K562 (cell line): ENCODE measurements at regions not wholly inside any gene's neighbourhood (a gene's known extent, or its start where the extent isn't known, plus 50 kb on each side); places are given as distances from the start of the nearest gene placed in this dataset.

ENCODE experiments used
- KAT7 ChIP-seq: sonication (generic); formaldehyde crosslinking; IDR thresholded peaks from 2 replicates; pipeline ENCODE4 v1.8.0; 2022; ENCODE audit warnings: missing genetic modification reagents, mild to moderate bottlenecking, borderline replicate concordance
- RFX5 ChIP-seq: IDR thresholded peaks from 2 replicates; pipeline ENCODE4 v1.6.1; 2011; ENCODE audit warnings: low read depth, mild to moderate bottlenecking, improper control_type of control experiment, low read length
- SMARCB1 ChIP-seq: IDR thresholded peaks from 2 replicates; pipeline ENCODE4 v1.6.1; 2011; ENCODE audit warnings: improper control_type of control experiment, low read depth; ENCODE audit not compliant: insufficient read length
- SOX6 ChIP-seq: fragments of 450-650 bp; IDR thresholded peaks from 2 replicates; pipeline ENCODE4 v1.6.1; 2014; ENCODE audit warnings: mild to moderate bottlenecking
- U2AF2 ChIP-seq: fragments of 200-400 bp; formaldehyde crosslinking; optimal IDR thresholded peaks from 2 replicates; pipeline ENCODE3; 2017; ENCODE audit warnings: low read depth, mild to moderate bottlenecking, low read length
- TF ChIP-seq, protein P1 (sequence below): sonication (generic); formaldehyde crosslinking; IDR thresholded peaks from 2 replicates; pipeline ENCODE4 v1.8.1; 2023; ENCODE audit warnings: mild to moderate bottlenecking, missing genetic modification reagents

DNA sequence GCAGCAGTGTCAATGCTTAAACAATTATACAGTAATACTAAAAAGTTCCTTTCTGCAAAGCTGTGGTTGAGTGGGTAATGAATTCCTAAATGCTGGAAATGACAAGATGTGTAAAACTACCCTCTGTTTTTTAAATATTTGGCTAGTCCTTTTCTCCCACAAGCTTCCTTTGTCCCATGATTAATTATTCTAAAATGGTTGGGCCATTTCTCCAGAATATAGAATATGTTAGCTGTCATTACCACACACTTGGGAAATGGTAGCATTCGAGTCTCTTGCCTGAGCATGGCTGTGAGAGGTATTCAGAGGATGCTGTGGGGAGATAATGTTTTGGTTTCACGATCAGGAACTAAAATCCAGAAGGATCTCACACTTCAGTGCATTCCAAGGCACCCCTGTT lies 1185.8 kb downstream of the UQCRFS1 start:
- TF ChIP-seq RFX5, result no peak
- no peak for TF ChIP-seq SOX6
- TF ChIP-seq SMARCB1, result no peak
- TF ChIP-seq KAT7 (CRISPR knock-in tag), result no peak
- TF ChIP-seq U2AF2, result no peak
- TF ChIP-seq, protein P1, sequence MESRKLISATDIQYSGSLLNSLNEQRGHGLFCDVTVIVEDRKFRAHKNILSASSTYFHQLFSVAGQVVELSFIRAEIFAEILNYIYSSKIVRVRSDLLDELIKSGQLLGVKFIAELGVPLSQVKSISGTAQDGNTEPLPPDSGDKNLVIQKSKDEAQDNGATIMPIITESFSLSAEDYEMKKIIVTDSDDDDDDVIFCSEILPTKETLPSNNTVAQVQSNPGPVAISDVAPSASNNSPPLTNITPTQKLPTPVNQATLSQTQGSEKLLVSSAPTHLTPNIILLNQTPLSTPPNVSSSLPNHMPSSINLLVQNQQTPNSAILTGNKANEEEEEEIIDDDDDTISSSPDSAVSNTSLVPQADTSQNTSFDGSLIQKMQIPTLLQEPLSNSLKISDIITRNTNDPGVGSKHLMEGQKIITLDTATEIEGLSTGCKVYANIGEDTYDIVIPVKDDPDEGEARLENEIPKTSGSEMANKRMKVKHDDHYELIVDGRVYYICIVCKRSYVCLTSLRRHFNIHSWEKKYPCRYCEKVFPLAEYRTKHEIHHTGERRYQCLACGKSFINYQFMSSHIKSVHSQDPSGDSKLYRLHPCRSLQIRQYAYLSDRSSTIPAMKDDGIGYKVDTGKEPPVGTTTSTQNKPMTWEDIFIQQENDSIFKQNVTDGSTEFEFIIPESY (CRISPR knock-in tag), result no peak
